ENCODE measurements at regions not wholly inside any gene's neighbourhood (a gene's known extent, or its start where the extent isn't known, plus 50 kb on each side); places are given as distances from the start of the nearest gene placed in this dataset.

- 93% methylated on average over 2 of the region's 2 CpGs for WGBS
- H3K9ac ChIP-seq (ENCODE audit: low read depth in 1 of 2, low read length in 2 of 2): no peak overlapping the region
- TF ChIP-seq FOXA2 (IDR thresholded peaks at IDR 0.05) (no peak), JUND (IDR thresholded peaks at IDR 0.05) (no peak), CTCF (IDR thresholded peaks at IDR 0.05; ENCODE audit: low read depth, low read length, missing input control) (no peak), YY1 (IDR thresholded peaks at IDR 0.05) (no peak)
Observed at GRCh38 chr6:145283856-145284255, 451.5 kb downstream of the EPM2A start.

GRCh38 chr6:145286916-145287315 is 448.4 kb downstream of the EPM2A start:
- Histone ChIP-seq H3K4me3 (ENCODE audit: low read depth in 1 of 3, low read length in 3 of 3) (no peak overlapping the region), H3K9me3 (ENCODE audit: control insufficient read depth in 4 of 4, low read length in 3 of 4) (no peaks in the 10 kb centered on the region), H3K27me3 (ENCODE audit: control insufficient read depth in 4 of 4, insufficient read depth in 4 of 4, low read length in 3 of 4) (no peaks in the 10 kb centered on the region), H3K9ac (ENCODE audit: low read depth in 1 of 2, low read length in 2 of 2) (no peak overlapping the region), H3K27ac (ENCODE audit: low read depth in 1 of 2, low read length in 2 of 2) (no peak overlapping the region), H3K36me3 (ENCODE audit: control insufficient read depth in 4 of 4, insufficient read depth in 3 of 4, low read depth in 1 of 4, low read length in 3 of 4) (no peaks in the 10 kb centered on the region), H3K4me1 (ENCODE audit: control insufficient read depth in 4 of 4, insufficient read depth in 4 of 4, low read length in 3 of 4) (no peaks in the 10 kb centered on the region)
- TF ChIP-seq MAX (IDR thresholded peaks at IDR 0.05): no peak
- TF ChIP-seq HNF4A (conservative IDR thresholded peaks at IDR 0.05): no peak
- TF ChIP-seq NR2F2 (IDR thresholded peaks at IDR 0.05): no peak
- no peak for TF ChIP-seq TAF1 (conservative IDR thresholded peaks at IDR 0.05)
- no peak for TF ChIP-seq RXRA (IDR thresholded peaks at IDR 0.05)
- TF ChIP-seq YY1 (IDR thresholded peaks at IDR 0.05): no peak
- TF ChIP-seq ATF3 (IDR thresholded peaks at IDR 0.05): no peak
- TF ChIP-seq SP1 (IDR thresholded peaks at IDR 0.05): no peak
- TF ChIP-seq CTCF (IDR thresholded peaks at IDR 0.05; ENCODE audit: low read depth, low read length, missing input control): no peak
- no peak for TF ChIP-seq ZBTB33 (IDR thresholded peaks at IDR 0.05)
- no peak for TF ChIP-seq HNF4G (IDR thresholded peaks at IDR 0.05)
- no peak for TF ChIP-seq GABPA (IDR thresholded peaks at IDR 0.05 in 1 of 2, conservative IDR thresholded peaks at IDR 0.05 in 1 of 2)
- TF ChIP-seq, protein P1, sequence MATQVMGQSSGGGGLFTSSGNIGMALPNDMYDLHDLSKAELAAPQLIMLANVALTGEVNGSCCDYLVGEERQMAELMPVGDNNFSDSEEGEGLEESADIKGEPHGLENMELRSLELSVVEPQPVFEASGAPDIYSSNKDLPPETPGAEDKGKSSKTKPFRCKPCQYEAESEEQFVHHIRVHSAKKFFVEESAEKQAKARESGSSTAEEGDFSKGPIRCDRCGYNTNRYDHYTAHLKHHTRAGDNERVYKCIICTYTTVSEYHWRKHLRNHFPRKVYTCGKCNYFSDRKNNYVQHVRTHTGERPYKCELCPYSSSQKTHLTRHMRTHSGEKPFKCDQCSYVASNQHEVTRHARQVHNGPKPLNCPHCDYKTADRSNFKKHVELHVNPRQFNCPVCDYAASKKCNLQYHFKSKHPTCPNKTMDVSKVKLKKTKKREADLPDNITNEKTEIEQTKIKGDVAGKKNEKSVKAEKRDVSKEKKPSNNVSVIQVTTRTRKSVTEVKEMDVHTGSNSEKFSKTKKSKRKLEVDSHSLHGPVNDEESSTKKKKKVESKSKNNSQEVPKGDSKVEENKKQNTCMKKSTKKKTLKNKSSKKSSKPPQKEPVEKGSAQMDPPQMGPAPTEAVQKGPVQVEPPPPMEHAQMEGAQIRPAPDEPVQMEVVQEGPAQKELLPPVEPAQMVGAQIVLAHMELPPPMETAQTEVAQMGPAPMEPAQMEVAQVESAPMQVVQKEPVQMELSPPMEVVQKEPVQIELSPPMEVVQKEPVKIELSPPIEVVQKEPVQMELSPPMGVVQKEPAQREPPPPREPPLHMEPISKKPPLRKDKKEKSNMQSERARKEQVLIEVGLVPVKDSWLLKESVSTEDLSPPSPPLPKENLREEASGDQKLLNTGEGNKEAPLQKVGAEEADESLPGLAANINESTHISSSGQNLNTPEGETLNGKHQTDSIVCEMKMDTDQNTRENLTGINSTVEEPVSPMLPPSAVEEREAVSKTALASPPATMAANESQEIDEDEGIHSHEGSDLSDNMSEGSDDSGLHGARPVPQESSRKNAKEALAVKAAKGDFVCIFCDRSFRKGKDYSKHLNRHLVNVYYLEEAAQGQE (IDR thresholded peaks at IDR 0.05): no peak
- TF ChIP-seq FOXA2 (IDR thresholded peaks at IDR 0.05): no peak
- WGBS: 85% methylated on average over 1 of the region's 1 CpG
- DNase-seq (ENCODE audit: low spot score): no peak

More at GRCh38 chr6:145283856-145284255, 451.5 kb downstream of the EPM2A start:
- DNase-seq (ENCODE audit: low spot score): no peak
- Histone ChIP-seq H3K27ac (ENCODE audit: low read depth in 1 of 2, low read length in 2 of 2) (no peak overlapping the region), H3K9me3 (ENCODE audit: control insufficient read depth in 4 of 4, low read length in 3 of 4) (no peaks in the 10 kb centered on the region), H3K4me3 (ENCODE audit: low read depth in 1 of 3, low read length in 3 of 3) (no peak overlapping the region), H3K27me3 (ENCODE audit: control insufficient read depth in 4 of 4, insufficient read depth in 4 of 4, low read length in 3 of 4) (no peaks in the 10 kb centered on the region), H3K36me3 (ENCODE audit: control insufficient read depth in 4 of 4, insufficient read depth in 3 of 4, low read depth in 1 of 4, low read length in 3 of 4) (no peaks in the 10 kb centered on the region), H3K4me1 (ENCODE audit: control insufficient read depth in 4 of 4, insufficient read depth in 4 of 4, low read length in 3 of 4) (no peaks in the 10 kb centered on the region)

All from liver (tissue), 8 donors.